Lung (tissue), 11 donors: ENCODE measurements at regions not wholly inside any gene's neighbourhood (a gene's known extent, or its start where the extent isn't known, plus 50 kb on each side); places are given as distances from the start of the nearest gene placed in this dataset.
A peak's percentile ranks its signal among the peaks of the same experiment; 100 is the strongest.

ENCODE experiments used
- ATAC-seq: fragments of 200-7000 bp; cut with Tn5 transposase; one replicate; pipeline ENCODE4 v1.9.1; 2020; ENCODE audit warnings: moderate number of reproducible peaks; ENCODE audit not compliant: insufficient read depth, low FRiP score
- DNase-seq, 3 donors: peaks; one replicate each; pipeline ENCODE4 v3.0.0-alpha.2; 2013 to 2017
- H3K27ac ChIP-seq, 2 donors: one replicate each; pipeline ENCODE4 v1.5.1; 2013; ENCODE audit warnings: mild to moderate bottlenecking in 2 of 2, moderate library complexity in 2 of 2, control low read depth in 1 of 2, inconsistent platforms in 1 of 2, low read depth in 1 of 2, low read length in 1 of 2
- H3K27me3 ChIP-seq, 3 donors: one replicate each; pipeline ENCODE4 v1.5.1; 2013; ENCODE audit warnings: low read length in 2 of 3; ENCODE audit not compliant: control insufficient read depth in 3 of 3, insufficient read depth in 3 of 3
- H3K36me3 ChIP-seq, 4 donors: one replicate each; pipeline ENCODE4 v1.5.1; 2013; ENCODE audit warnings: low read length in 4 of 4, mild to moderate bottlenecking in 1 of 4, moderate library complexity in 1 of 4; ENCODE audit not compliant: control insufficient read depth in 4 of 4, insufficient read depth in 4 of 4
- H3K4me1 ChIP-seq, 5 donors: one replicate each; pipeline ENCODE4 v1.5.1; 2013; ENCODE audit warnings: low read length in 5 of 5, mild to moderate bottlenecking in 2 of 5, moderate library complexity in 1 of 5; ENCODE audit not compliant: control insufficient read depth in 5 of 5, insufficient read depth in 5 of 5
- H3K4me3 ChIP-seq: one replicate; pipeline ENCODE4 v1.5.1; 2013; ENCODE audit warnings: mild to moderate bottlenecking, control low read depth, moderate library complexity
- H3K9ac ChIP-seq, 2 donors: one replicate each; pipeline ENCODE4 v1.5.1; 2013; ENCODE audit warnings: low read length in 2 of 2, control low read depth in 1 of 2; ENCODE audit not compliant: insufficient read depth in 1 of 2
- H3K9me3 ChIP-seq, 4 donors: one replicate each; pipeline ENCODE4 v1.5.1; 2013; ENCODE audit warnings: low read length in 3 of 4, mild to moderate bottlenecking in 1 of 4, moderate library complexity in 1 of 4; ENCODE audit not compliant: control insufficient read depth in 4 of 4, insufficient read depth in 3 of 4
- CTCF ChIP-seq: IDR thresholded peaks from 2 replicates; pipeline ENCODE4 v1.5.1; 2012; ENCODE audit warnings: mild to moderate bottlenecking; ENCODE audit errors: control extremely low read depth, extremely low read depth
- WGBS, 2 donors: extraction: QIAGEN DNeasy Blood & Tissue Kit; methylation state at CpG; one replicate each; pipeline ENCODE4 v1.1.7; 2013; 5-methylcytosine and 5-hydroxymethylcytosine counted together
- donor health status: control.
- donor health status: control.
- donor health status: Bipolar disorder and iron deficiency.
- donor health status: healthy.
- donor health status: DM: yes; HTN: yes; CAD: no.

GRCh38 chr9:109629615-109630014, 131.5 kb upstream of the PTPN3 start:
- Histone ChIP-seq H3K4me3 (no peak overlapping the region), H3K27ac (no peak overlapping the region), H3K36me3 (no peaks in the 10 kb centered on the region), H3K27me3 (no peaks in the 10 kb centered on the region), H3K9me3 (no peaks in the 10 kb centered on the region), H3K4me1 (peaks cover 0 to 8% (median 2%) of the 10 kb centered on the region in 5 donors), H3K9ac (no peak overlapping the region)
- DNase-seq (no peak), ATAC-seq (no peak)
- 61% methylated on average over 1 of the region's 1 CpG for whole genome bisulfite sequencing, 2 donors
- no peak for TF ChIP-seq CTCF

DNA sequence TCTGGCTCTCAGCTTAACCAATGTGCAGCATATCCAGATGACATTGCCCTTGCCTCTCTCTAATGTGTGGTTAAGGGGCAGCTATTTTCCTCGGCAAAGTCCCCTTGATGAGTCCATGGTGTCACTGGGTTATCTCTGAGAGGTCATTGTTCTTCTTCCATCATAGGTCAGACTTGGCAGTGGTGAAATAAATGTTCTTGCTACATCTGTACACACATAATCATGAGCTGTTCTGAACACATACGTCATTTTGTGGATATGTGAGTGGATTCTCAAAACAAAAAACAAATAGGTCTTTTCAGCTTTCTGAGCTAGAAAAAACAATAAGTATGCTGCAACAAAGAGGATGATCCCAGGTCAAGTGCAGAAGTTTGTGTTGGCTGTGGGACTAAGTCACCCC, 134.7 kb upstream of the PTPN3 start:
- Histone ChIP-seq H3K9ac (no peak overlapping the region), H3K4me1 (no peaks in the 10 kb centered on the region), H3K4me3 (no peak overlapping the region), H3K36me3 (no peaks in the 10 kb centered on the region), H3K27me3 (peaks cover 0 to 4% (median 1%) of the 10 kb centered on the region in 3 donors), H3K9me3 (no peaks in the 10 kb centered on the region), H3K27ac (no peak overlapping the region)
- DNase-seq (no peak), ATAC-seq (no peak)
- no peak for TF ChIP-seq CTCF
- WGBS, 2 donors: 73 to 80% methylated on average over 2 of the region's 2 CpGs

- Histone ChIP-seq H3K4me1 (peaks cover 0 to 19% (median 0%) of the 10 kb centered on the region in 5 donors), H3K27me3 (peaks cover 12 to 29% (median 24%) of the 10 kb centered on the region in 3 donors), H3K4me3 (no peak overlapping the region), H3K36me3 (no peaks in the 10 kb centered on the region), H3K27ac (no peak overlapping the region), H3K9me3 (peaks cover 0 to 5% (median 0%) of the 10 kb centered on the region in 4 donors), H3K9ac (no peak overlapping the region)
- ATAC-seq (peak; percentile 51), DNase-seq (peak; percentile 41 to 49 (median 49))
- WGBS, 2 donors: 5% methylated on average over 37 to 43 of the region's 43 CpGs
- no peak for TF ChIP-seq CTCF
Observed at GRCh38 chr9:109639674-109640579, 140.1 kb upstream of the PALM2AKAP2 start.
